ENCODE measurements at regions not wholly inside any gene's neighbourhood (a gene's known extent, or its start where the extent isn't known, plus 50 kb on each side); places are given as distances from the start of the nearest gene placed in this dataset.
"Not testable (repeated sequence)": the region's sequence is repeated elsewhere in the genome, so short reads cannot be mapped to it uniquely, and the experiment has no call there.

GRCh38 chr4:131649227-131649626, 1499.9 kb upstream of the PCDH10 start (continued):
- TF ChIP-seq, protein P1, sequence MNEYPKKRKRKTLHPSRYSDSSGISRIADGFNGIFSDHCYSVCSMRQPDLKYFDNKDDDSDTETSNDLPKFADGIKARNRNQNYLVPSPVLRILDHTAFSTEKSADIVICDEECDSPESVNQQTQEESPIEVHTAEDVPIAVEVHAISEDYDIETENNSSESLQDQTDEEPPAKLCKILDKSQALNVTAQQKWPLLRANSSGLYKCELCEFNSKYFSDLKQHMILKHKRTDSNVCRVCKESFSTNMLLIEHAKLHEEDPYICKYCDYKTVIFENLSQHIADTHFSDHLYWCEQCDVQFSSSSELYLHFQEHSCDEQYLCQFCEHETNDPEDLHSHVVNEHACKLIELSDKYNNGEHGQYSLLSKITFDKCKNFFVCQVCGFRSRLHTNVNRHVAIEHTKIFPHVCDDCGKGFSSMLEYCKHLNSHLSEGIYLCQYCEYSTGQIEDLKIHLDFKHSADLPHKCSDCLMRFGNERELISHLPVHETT (tag by site-specific recombination; IDR thresholded peaks at IDR 0.05): no peak
- TF ChIP-seq ZNF585B (tag by site-specific recombination; IDR thresholded peaks at IDR 0.05): no peak

DNA sequence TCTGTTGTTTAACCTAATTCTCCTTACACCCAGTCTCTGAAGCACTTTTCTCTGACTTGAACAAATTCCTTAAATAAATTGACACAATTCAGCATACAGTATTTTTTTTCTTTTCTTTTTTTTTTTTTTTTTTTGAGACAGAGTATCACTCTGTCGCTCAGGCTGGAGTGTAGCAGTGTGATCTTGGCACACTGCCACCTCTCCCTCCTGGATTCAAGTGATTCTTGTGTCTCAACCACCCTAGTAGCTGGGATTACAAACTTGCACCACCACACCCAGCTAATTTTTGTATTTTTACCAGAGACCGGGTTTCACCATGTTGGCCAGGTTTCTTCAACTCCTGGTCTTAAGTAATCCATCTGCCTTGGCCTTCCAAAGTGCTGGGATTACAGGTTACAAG, 1498.1 kb upstream of the PCDH10 start:
- Histone ChIP-seq H3K9me3 (ENCODE audit: control insufficient read depth, insufficient read depth, low read depth, low read length) (no peaks in the 10 kb centered on the region), H3K4me1 (ENCODE audit: control insufficient read depth, insufficient read depth, low read length) (no peaks in the 10 kb centered on the region), H3K4me3 (ENCODE audit: low read depth, low read length) (no peak overlapping the region), H3K27ac (ENCODE audit: extremely low read depth, low read depth, low read length) (no peak overlapping the region), H3K36me3 (ENCODE audit: control insufficient read depth in 2 of 2, insufficient read depth in 1 of 2, low read length in 2 of 2) (no peaks in the 10 kb centered on the region)
- ChIA-PET CTCF (no interaction called here), POLR2A (no interaction called here)
- no peak for TF ChIP-seq ZNF404 (tag by site-specific recombination; IDR thresholded peaks at IDR 0.05)
- no peak for TF ChIP-seq ZNF791 (tag by site-specific recombination; IDR thresholded peaks at IDR 0.05)
- TF ChIP-seq KLF1 (tag by site-specific recombination; IDR thresholded peaks at IDR 0.05): no peak
- no peak for TF ChIP-seq ZNF239 (tag by site-specific recombination; IDR thresholded peaks at IDR 0.05)
- TF ChIP-seq YY1 (tag by site-specific recombination; IDR thresholded peaks at IDR 0.05): no peak
- no peak for TF ChIP-seq ZNF223 (tag by site-specific recombination; IDR thresholded peaks at IDR 0.05)
- TF ChIP-seq, protein P2, sequence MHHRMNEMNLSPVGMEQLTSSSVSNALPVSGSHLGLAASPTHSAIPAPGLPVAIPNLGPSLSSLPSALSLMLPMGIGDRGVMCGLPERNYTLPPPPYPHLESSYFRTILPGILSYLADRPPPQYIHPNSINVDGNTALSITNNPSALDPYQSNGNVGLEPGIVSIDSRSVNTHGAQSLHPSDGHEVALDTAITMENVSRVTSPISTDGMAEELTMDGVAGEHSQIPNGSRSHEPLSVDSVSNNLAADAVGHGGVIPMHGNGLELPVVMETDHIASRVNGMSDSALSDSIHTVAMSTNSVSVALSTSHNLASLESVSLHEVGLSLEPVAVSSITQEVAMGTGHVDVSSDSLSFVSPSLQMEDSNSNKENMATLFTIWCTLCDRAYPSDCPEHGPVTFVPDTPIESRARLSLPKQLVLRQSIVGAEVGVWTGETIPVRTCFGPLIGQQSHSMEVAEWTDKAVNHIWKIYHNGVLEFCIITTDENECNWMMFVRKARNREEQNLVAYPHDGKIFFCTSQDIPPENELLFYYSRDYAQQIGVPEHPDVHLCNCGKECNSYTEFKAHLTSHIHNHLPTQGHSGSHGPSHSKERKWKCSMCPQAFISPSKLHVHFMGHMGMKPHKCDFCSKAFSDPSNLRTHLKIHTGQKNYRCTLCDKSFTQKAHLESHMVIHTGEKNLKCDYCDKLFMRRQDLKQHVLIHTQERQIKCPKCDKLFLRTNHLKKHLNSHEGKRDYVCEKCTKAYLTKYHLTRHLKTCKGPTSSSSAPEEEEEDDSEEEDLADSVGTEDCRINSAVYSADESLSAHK (tag by site-specific recombination; IDR thresholded peaks at IDR 0.05): no peak
- no peak for TF ChIP-seq ZNF843 (tag by site-specific recombination; IDR thresholded peaks at IDR 0.05)
- TF ChIP-seq ZNF501 (tag by site-specific recombination; IDR thresholded peaks at IDR 0.05): no peak
- TF ChIP-seq ZNF211 (tag by site-specific recombination; IDR thresholded peaks at IDR 0.05; ENCODE audit: low read depth): no peak
- TF ChIP-seq, protein P3, sequence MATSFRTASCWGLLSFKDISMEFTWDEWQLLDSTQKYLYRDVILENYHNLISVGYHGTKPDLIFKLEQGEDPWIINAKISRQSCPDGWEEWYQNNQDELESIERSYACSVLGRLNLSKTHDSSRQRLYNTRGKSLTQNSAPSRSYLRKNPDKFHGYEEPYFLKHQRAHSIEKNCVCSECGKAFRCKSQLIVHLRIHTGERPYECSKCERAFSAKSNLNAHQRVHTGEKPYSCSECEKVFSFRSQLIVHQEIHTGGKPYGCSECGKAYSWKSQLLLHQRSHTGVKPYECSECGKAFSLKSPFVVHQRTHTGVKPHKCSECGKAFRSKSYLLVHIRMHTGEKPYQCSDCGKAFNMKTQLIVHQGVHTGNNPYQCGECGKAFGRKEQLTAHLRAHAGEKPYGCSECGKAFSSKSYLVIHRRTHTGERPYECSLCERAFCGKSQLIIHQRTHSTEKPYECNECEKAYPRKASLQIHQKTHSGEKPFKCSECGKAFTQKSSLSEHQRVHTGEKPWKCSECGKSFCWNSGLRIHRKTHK (tag by site-specific recombination; IDR thresholded peaks at IDR 0.05): no peak
- TF ChIP-seq, protein P4, sequence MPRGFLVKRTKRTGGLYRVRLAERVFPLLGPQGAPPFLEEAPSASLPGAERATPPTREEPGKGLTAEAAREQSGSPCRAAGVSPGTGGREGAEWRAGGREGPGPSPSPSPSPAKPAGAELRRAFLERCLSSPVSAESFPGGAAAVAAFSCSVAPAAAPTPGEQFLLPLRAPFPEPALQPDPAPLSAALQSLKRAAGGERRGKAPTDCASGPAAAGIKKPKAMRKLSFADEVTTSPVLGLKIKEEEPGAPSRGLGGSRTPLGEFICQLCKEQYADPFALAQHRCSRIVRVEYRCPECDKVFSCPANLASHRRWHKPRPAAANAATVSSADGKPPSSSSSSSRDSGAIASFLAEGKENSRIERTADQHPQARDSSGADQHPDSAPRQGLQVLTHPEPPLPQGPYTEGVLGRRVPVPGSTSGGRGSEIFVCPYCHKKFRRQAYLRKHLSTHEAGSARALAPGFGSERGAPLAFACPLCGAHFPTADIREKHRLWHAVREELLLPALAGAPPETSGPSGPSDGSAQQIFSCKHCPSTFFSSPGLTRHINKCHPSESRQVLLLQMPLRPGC (tag by site-specific recombination; IDR thresholded peaks at IDR 0.05): no peak
- no peak for TF ChIP-seq ZNF248 (tag by site-specific recombination; IDR thresholded peaks at IDR 0.05)
- no peak for TF ChIP-seq WT1 (tag by site-specific recombination; IDR thresholded peaks at IDR 0.05)
- no peak for TF ChIP-seq ZNF48 (tag by site-specific recombination; IDR thresholded peaks at IDR 0.05)
- TF ChIP-seq GLIS1 (tag by site-specific recombination; IDR thresholded peaks at IDR 0.05): no peak
- TF ChIP-seq ZBTB20 (tag by site-specific recombination; IDR thresholded peaks at IDR 0.05): no peak

- H3K9me3 ChIP-seq (ENCODE audit: control insufficient read depth, insufficient read depth, low read depth, low read length); H3K4me3 ChIP-seq (ENCODE audit: low read depth, low read length); H3K27ac ChIP-seq (ENCODE audit: extremely low read depth, low read depth, low read length); POLR2A ChIA-PET; CTCF ChIA-PET; H3K4me1 ChIP-seq (ENCODE audit: control insufficient read depth, insufficient read depth, low read length); H3K36me3 ChIP-seq (ENCODE audit: control insufficient read depth in 2 of 2, insufficient read depth in 1 of 2, low read length in 2 of 2): not testable (repeated sequence)
- TF ChIP-seq TRIM28 (IDR thresholded peaks at IDR 0.05; ENCODE audit: borderline replicate concordance, low read length): peak; percentile 95; the same call in 1 of the 2 replicates
- TF ChIP-seq SETDB1 (IDR thresholded peaks at IDR 0.05; ENCODE audit: insufficient read length, low read length): peak; percentile 81
Observed at GRCh38 chr4:131683314-131683713, 1465.8 kb upstream of the PCDH10 start.

Measured in HEK293 (cell line).